Spleen (tissue), 11 donors: ENCODE measurements at regions not wholly inside any gene's neighbourhood (a gene's known extent, or its start where the extent isn't known, plus 50 kb on each side); places are given as distances from the start of the nearest gene placed in this dataset.

Experiments used
- DNase-seq: peaks from one replicate; pipeline ENCODE4 v3.0.0-alpha.2; 2020
- H3K27ac ChIP-seq, 8 donors: fragments of 200-600 bp; sonication (generic) in 7 of 8; 1 replicate in 4 of 8; 2 replicates in 4 of 8; pipeline versions ENCODE4 v1.5.0 to v1.8.0; 2016 to 2021; ENCODE audit warnings: inconsistent platforms in 4 of 8, mild to moderate bottlenecking in 4 of 8, moderate library complexity in 1 of 8
- H3K27me3 ChIP-seq, 7 donors: fragments of 200-600 bp; sonication (generic) in 6 of 7; replicated peaks in 1 of 7; 1 replicate in 4 of 7; 2 replicates in 3 of 7; pipeline versions ENCODE4 v1.5.0 to v1.8.0; 2016 to 2021; ENCODE audit warnings: inconsistent platforms in 3 of 7, mild to moderate bottlenecking in 1 of 7
- H3K36me3 ChIP-seq, 6 donors: fragments of 200-600 bp; sonication (generic) in 5 of 6; 1 replicate in 4 of 6; 2 replicates in 2 of 6; pipeline versions ENCODE4 v1.5.0 to v1.8.0; 2016 to 2021; ENCODE audit warnings: inconsistent platforms in 2 of 6
- H3K4me1 ChIP-seq, 6 donors: fragments of 200-600 bp; sonication (generic) in 5 of 6; 1 replicate in 3 of 6; 2 replicates in 3 of 6; pipeline versions ENCODE4 v1.5.0 to v1.8.0; 2016 to 2021; ENCODE audit warnings: inconsistent platforms in 3 of 6
- H3K4me3 ChIP-seq, 8 donors: fragments of 200-600 bp; sonication (generic) in 7 of 8; 1 replicate in 4 of 8; 2 replicates in 4 of 8; pipeline versions ENCODE4 v1.5.0 to v1.8.0; 2016 to 2021; ENCODE audit warnings: inconsistent platforms in 4 of 8, mild to moderate bottlenecking in 4 of 8, moderate library complexity in 2 of 8
- H3K9me3 ChIP-seq, 8 donors: fragments of 200-600 bp; sonication (generic) in 7 of 8; 1 replicate in 4 of 8; 2 replicates in 4 of 8; pipeline versions ENCODE4 v1.5.0 to v1.8.0; 2016 to 2021; ENCODE audit warnings: inconsistent platforms in 4 of 8
- CTCF ChIP-seq, 11 experiments: fragments of 200-600 bp in 7 of 11; fragments of 450-650 bp in 4 of 11; sonication (generic) in 4 of 11; IDR thresholded peaks in 8 of 11; conservative IDR thresholded peaks in 3 of 11; 1 replicate in 7 of 11; 2 replicates in 4 of 11; pipeline versions ENCODE4 v1.4.0 to v1.8.0; 2016 to 2021; ENCODE audit warnings: antibody characterized with exemption in 11 of 11, inconsistent platforms in 4 of 11, mild to moderate bottlenecking in 1 of 11
- POLR2A ChIP-seq, 3 donors: fragments of 450-650 bp; IDR thresholded peaks; one replicate each; pipeline ENCODE4 v1.5.1; 2017; ENCODE audit warnings: antibody characterized with exemption in 3 of 3, mild to moderate bottlenecking in 1 of 3
- POLR2AphosphoS5 ChIP-seq, 3 donors: sonication (generic); formaldehyde crosslinking; IDR thresholded peaks; one replicate each; pipeline ENCODE4 v1.5.1; 2017; ENCODE audit warnings: antibody characterized with exemption in 3 of 3
- WGBS, 5 donors: extraction: QIAGEN DNeasy Blood & Tissue Kit in 3 of 5; methylation state at CpG; one replicate each; pipeline versions ENCODE4 v1.1.5 to v1.1.7; 2013 to 2018; 5-methylcytosine and 5-hydroxymethylcytosine counted together
- intact Hi-C: fragments of 100-400 bp; cut with DNase I; formaldehyde crosslinking; loops from one replicate; pipeline ENCODE4 v1.15.0; 2023; ENCODE audit warnings: low total_unique reads
- donor health status: healthy with polysubstance abuse.
- donor health status: DM: no; HTN: no; CAD: no; lungs with moderate emphysema.
- donor health status: DM: no; HTN: no; CAD: no.
- donor health status: Bipolar disorder and iron deficiency.
- donor health status: healthy.
- donor health status: DM: no; HTN: no; CAD: no.
- donor health status: DM: yes; HTN: yes; CAD: no.

GRCh38 chr13:105259426-105259825 is 1276.0 kb downstream of the EFNB2 start:
- H3K9me3 ChIP-seq: no peaks in the 10 kb centered on the region
- no peak for TF ChIP-seq POLR2A (IDR thresholded peaks at IDR 0.05)
- TF ChIP-seq POLR2AphosphoS5 (IDR thresholded peaks at IDR 0.05): no peak
- TF ChIP-seq CTCF (IDR thresholded peaks at IDR 0.05 in 8 of 11, conservative IDR thresholded peaks at IDR 0.05 in 3 of 11): no peak
- intact Hi-C loops: no loop called here
- no peak for DNase-seq
- WGBS, 5 donors: 66 to 77% (median 76%) methylated on average over 6 of the region's 6 CpGs
- H3K4me3 ChIP-seq: no peak overlapping the region
- H3K4me1 ChIP-seq: no peaks in the 10 kb centered on the region
- H3K36me3 ChIP-seq: no peaks in the 10 kb centered on the region
- no peak overlapping the region for H3K27ac ChIP-seq
- no peaks in the 10 kb centered on the region for H3K27me3 ChIP-seq

- Histone ChIP-seq H3K9me3 (peaks cover 0 to 1% (median 0%) of the 10 kb centered on the region in 8 donors), H3K4me1 (no peaks in the 10 kb centered on the region), H3K36me3 (no peaks in the 10 kb centered on the region), H3K4me3 (no peak overlapping the region), H3K27ac (no peak overlapping the region), H3K27me3 (no peaks in the 10 kb centered on the region)
- intact Hi-C loops: no loop called here
- 39 to 91% (median 45%) methylated on average over 1 of the region's 1 CpG for WGBS, 5 donors
- no peak for TF ChIP-seq POLR2A (IDR thresholded peaks at IDR 0.05)
- no peak for TF ChIP-seq CTCF (IDR thresholded peaks at IDR 0.05 in 8 of 11, conservative IDR thresholded peaks at IDR 0.05 in 3 of 11)
- TF ChIP-seq POLR2AphosphoS5 (IDR thresholded peaks at IDR 0.05): no peak
- DNase-seq: no peak
Observed at GRCh38 chr13:105255472-105255871, 1280.0 kb downstream of the EFNB2 start.

GRCh38 chr13:105251293-105251692 is 1284.2 kb downstream of the EFNB2 start:
- Histone ChIP-seq H3K4me1 (no peaks in the 10 kb centered on the region), H3K27me3 (no peaks in the 10 kb centered on the region), H3K4me3 (no peak overlapping the region), H3K36me3 (no peaks in the 10 kb centered on the region), H3K27ac (no peak overlapping the region), H3K9me3 (peaks cover 0 to 17% (median 9%) of the 10 kb centered on the region in 8 donors)
- intact Hi-C loops: no loop called here
- no peak for DNase-seq
- no peak for TF ChIP-seq POLR2AphosphoS5 (IDR thresholded peaks at IDR 0.05)
- no peak for TF ChIP-seq POLR2A (IDR thresholded peaks at IDR 0.05)
- TF ChIP-seq CTCF (IDR thresholded peaks at IDR 0.05 in 8 of 11, conservative IDR thresholded peaks at IDR 0.05 in 3 of 11): no peak

- H3K27me3 ChIP-seq: no peaks in the 10 kb centered on the region
- TF ChIP-seq POLR2AphosphoS5 (IDR thresholded peaks at IDR 0.05) (no peak), POLR2A (IDR thresholded peaks at IDR 0.05) (no peak), CTCF (IDR thresholded peaks at IDR 0.05 in 8 of 11, conservative IDR thresholded peaks at IDR 0.05 in 3 of 11) (no peak)
- WGBS, 5 donors: 85 to 92% (median 89%) methylated on average over 5 of the region's 5 CpGs
- no peaks in the 10 kb centered on the region for H3K36me3 ChIP-seq
- intact Hi-C loops: no loop called here
- H3K4me1 ChIP-seq: no peaks in the 10 kb centered on the region
- no peak overlapping the region for H3K4me3 ChIP-seq
- H3K9me3 ChIP-seq: peaks cover 0 to 17% (median 10%) of the 10 kb centered on the region in 8 donors
- no peak for DNase-seq
- H3K27ac ChIP-seq: no peak overlapping the region
Observed at GRCh38 chr13:105247830-105248229, 1287.6 kb downstream of the EFNB2 start.
